Suprapubic skin (tissue), 3 donors: ENCODE measurements at regions not wholly inside any gene's neighbourhood (a gene's known extent, or its start where the extent isn't known, plus 50 kb on each side); places are given as distances from the start of the nearest gene placed in this dataset.

Experiments
- POLR2A ChIP-seq, 2 donors: fragments of 450-650 bp; IDR thresholded peaks; one replicate each; pipeline ENCODE4 v1.6.1; 2017; ENCODE audit warnings: antibody characterized with exemption in 2 of 2, mild to moderate bottlenecking in 2 of 2, moderate library complexity in 2 of 2
- TF ChIP-seq, protein P1 (sequence below), 2 donors: fragments of 200-600 bp in 1 of 2; fragments of 450-650 bp in 1 of 2; sonication (generic) in 1 of 2; IDR thresholded peaks; one replicate each; pipeline ENCODE4 v1.5.1; 2016 to 2019; ENCODE audit warnings: antibody characterized with exemption in 2 of 2, mild to moderate bottlenecking in 1 of 2, moderate library complexity in 1 of 2

DNA sequence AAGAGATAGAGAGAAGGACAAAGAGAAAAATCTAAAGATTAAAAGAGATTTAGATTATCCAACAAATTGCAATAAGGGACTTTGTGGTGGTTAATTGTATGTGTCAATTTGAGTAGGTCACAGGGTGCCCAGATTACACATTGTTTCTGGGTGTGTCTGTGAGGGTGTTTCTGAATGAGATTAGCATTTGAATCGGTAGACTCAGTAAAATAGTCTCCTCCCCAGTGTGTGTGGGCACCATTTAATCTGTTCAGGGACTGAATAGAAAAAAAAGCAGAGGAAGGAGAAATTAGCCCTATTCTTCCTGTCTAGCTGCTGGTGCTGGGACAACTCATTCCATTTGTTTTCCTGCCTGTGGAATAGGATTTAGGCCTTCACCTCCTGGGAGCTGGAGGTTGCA, 339.8 kb upstream of the EPHA4 start:
- TF ChIP-seq POLR2A (IDR thresholded peaks at IDR 0.05): no peak
- TF ChIP-seq, protein P1, sequence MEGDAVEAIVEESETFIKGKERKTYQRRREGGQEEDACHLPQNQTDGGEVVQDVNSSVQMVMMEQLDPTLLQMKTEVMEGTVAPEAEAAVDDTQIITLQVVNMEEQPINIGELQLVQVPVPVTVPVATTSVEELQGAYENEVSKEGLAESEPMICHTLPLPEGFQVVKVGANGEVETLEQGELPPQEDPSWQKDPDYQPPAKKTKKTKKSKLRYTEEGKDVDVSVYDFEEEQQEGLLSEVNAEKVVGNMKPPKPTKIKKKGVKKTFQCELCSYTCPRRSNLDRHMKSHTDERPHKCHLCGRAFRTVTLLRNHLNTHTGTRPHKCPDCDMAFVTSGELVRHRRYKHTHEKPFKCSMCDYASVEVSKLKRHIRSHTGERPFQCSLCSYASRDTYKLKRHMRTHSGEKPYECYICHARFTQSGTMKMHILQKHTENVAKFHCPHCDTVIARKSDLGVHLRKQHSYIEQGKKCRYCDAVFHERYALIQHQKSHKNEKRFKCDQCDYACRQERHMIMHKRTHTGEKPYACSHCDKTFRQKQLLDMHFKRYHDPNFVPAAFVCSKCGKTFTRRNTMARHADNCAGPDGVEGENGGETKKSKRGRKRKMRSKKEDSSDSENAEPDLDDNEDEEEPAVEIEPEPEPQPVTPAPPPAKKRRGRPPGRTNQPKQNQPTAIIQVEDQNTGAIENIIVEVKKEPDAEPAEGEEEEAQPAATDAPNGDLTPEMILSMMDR (IDR thresholded peaks at IDR 0.05): no peak
